Effector memory CD4-positive, alpha-beta T cell (primary cell): ENCODE measurements at regions not wholly inside any gene's neighbourhood (a gene's known extent, or its start where the extent isn't known, plus 50 kb on each side); places are given as distances from the start of the nearest gene placed in this dataset.

Source experiments
- DNase-seq, 3 donors: peaks; one replicate each; pipeline ENCODE4 v3.0.0-alpha.2; 2020
- H3K27ac ChIP-seq: 2 replicates; pipeline ENCODE4 v1.7.0; 2013; ENCODE audit warnings: mild to moderate bottlenecking, low read length, moderate library complexity; ENCODE audit not compliant: insufficient read depth, poor library complexity, severe bottlenecking
- H3K27me3 ChIP-seq: replicated peaks from 2 replicates; pipeline ENCODE4 v1.7.0; 2013; ENCODE audit warnings: mild to moderate bottlenecking, low read length; ENCODE audit not compliant: insufficient read depth, control insufficient read depth, poor library complexity, severe bottlenecking
- H3K36me3 ChIP-seq: 2 replicates; pipeline ENCODE4 v1.7.0; 2013; ENCODE audit warnings: mild to moderate bottlenecking, low read length, moderate library complexity; ENCODE audit not compliant: control insufficient read depth, insufficient read depth
- H3K4me1 ChIP-seq: 2 replicates; pipeline ENCODE4 v1.7.0; 2013; ENCODE audit warnings: low read length, mild to moderate bottlenecking; ENCODE audit not compliant: control insufficient read depth, insufficient read depth, poor library complexity, severe bottlenecking
- H3K4me3 ChIP-seq: 2 replicates; pipeline ENCODE4 v1.7.0; 2013; ENCODE audit warnings: low read length, low read depth, mild to moderate bottlenecking; ENCODE audit not compliant: insufficient read depth, poor library complexity, severe bottlenecking
- H3K9me3 ChIP-seq: 2 replicates; pipeline ENCODE4 v1.7.0; 2013; ENCODE audit warnings: mild to moderate bottlenecking, low read length, moderate library complexity; ENCODE audit not compliant: control insufficient read depth

- no peaks in the 10 kb centered on the region for H3K36me3 ChIP-seq
- H3K27ac ChIP-seq, result no peak overlapping the region
- H3K4me1 ChIP-seq, result no peaks in the 10 kb centered on the region
- DNase-seq, result no peak
- H3K4me3 ChIP-seq, result no peak overlapping the region
- no peaks in the 10 kb centered on the region for H3K27me3 ChIP-seq
- no peaks in the 10 kb centered on the region for H3K9me3 ChIP-seq
These were observed 278.0 kb upstream of the SMC2 start for GRCh38 chr9:103816146-103816545.

- Histone ChIP-seq H3K9me3 (no peaks in the 10 kb centered on the region), H3K27me3 (no peaks in the 10 kb centered on the region), H3K4me1 (no peaks in the 10 kb centered on the region), H3K4me3 (no peak overlapping the region), H3K27ac (no peak overlapping the region), H3K36me3 (no peaks in the 10 kb centered on the region)
- no peak for DNase-seq
These were observed 274.2 kb upstream of the SMC2 start for GRCh38 chr9:103819936-103820335.

- no peaks in the 10 kb centered on the region for H3K9me3 ChIP-seq
- no peaks in the 10 kb centered on the region for H3K4me1 ChIP-seq
- no peak for DNase-seq
- H3K27ac ChIP-seq, result no peak overlapping the region
- no peaks in the 10 kb centered on the region for H3K36me3 ChIP-seq
- no peak overlapping the region for H3K4me3 ChIP-seq
- H3K27me3 ChIP-seq, result no peaks in the 10 kb centered on the region
These were observed 273.0 kb upstream of the SMC2 start for GRCh38 chr9:103821115-103821514.

- H3K27ac ChIP-seq, result no peak overlapping the region
These were observed 256.2 kb upstream of the SMC2 start for GRCh38 chr9:103837940-103838339.

GRCh38 chr9:103839197-103839596, 254.9 kb upstream of the SMC2 start:
- Histone ChIP-seq H3K27me3 (no peaks in the 10 kb centered on the region), H3K9me3 (no peaks in the 10 kb centered on the region), H3K36me3 (no peaks in the 10 kb centered on the region), H3K27ac (no peak overlapping the region), H3K4me3 (no peak overlapping the region), H3K4me1 (no peaks in the 10 kb centered on the region)
- no peak for DNase-seq

More at GRCh38 chr9:103837940-103838339, 256.2 kb upstream of the SMC2 start:
- H3K4me1 ChIP-seq, result no peaks in the 10 kb centered on the region
- no peaks in the 10 kb centered on the region for H3K9me3 ChIP-seq
- no peak for DNase-seq
- H3K36me3 ChIP-seq, result no peaks in the 10 kb centered on the region
- no peaks in the 10 kb centered on the region for H3K27me3 ChIP-seq
- H3K4me3 ChIP-seq, result no peak overlapping the region

- Histone ChIP-seq H3K4me3 (no peak overlapping the region), H3K4me1 (no peaks in the 10 kb centered on the region), H3K27me3 (no peaks in the 10 kb centered on the region), H3K36me3 (no peaks in the 10 kb centered on the region), H3K9me3 (no peaks in the 10 kb centered on the region), H3K27ac (no peak overlapping the region)
- no peak for DNase-seq
These were observed 226.2 kb upstream of the SMC2 start for GRCh38 chr9:103867886-103868285.

- Histone ChIP-seq H3K36me3 (no peaks in the 10 kb centered on the region), H3K27me3 (no peaks in the 10 kb centered on the region), H3K4me1 (no peaks in the 10 kb centered on the region), H3K27ac (no peak overlapping the region), H3K4me3 (no peak overlapping the region), H3K9me3 (no peaks in the 10 kb centered on the region)
- no peak for DNase-seq
These were observed 221.3 kb upstream of the SMC2 start for GRCh38 chr9:103872811-103873210.

GRCh38 chr9:103881419-103881818, 212.7 kb upstream of the SMC2 start:
- H3K36me3 ChIP-seq, result no peaks in the 10 kb centered on the region
- no peaks in the 10 kb centered on the region for H3K27me3 ChIP-seq
- no peak overlapping the region for H3K27ac ChIP-seq
- H3K4me1 ChIP-seq, result no peaks in the 10 kb centered on the region
- H3K4me3 ChIP-seq, result no peak overlapping the region
- H3K9me3 ChIP-seq, result no peaks in the 10 kb centered on the region
- no peak for DNase-seq

GRCh38 chr9:103889989-103890388, 204.1 kb upstream of the SMC2 start:
- Histone ChIP-seq H3K4me1 (no peaks in the 10 kb centered on the region), H3K4me3 (no peak overlapping the region), H3K27ac (no peak overlapping the region), H3K27me3 (no peaks in the 10 kb centered on the region), H3K36me3 (no peaks in the 10 kb centered on the region), H3K9me3 (no peaks in the 10 kb centered on the region)
- no peak for DNase-seq

GRCh38 chr9:103894184-103894583, 199.9 kb upstream of the SMC2 start:
- Histone ChIP-seq H3K9me3 (no peaks in the 10 kb centered on the region), H3K4me1 (no peaks in the 10 kb centered on the region), H3K27ac (no peak overlapping the region), H3K27me3 (no peaks in the 10 kb centered on the region), H3K4me3 (no peak overlapping the region), H3K36me3 (no peaks in the 10 kb centered on the region)
- DNase-seq, result no peak

- Histone ChIP-seq H3K36me3 (no peaks in the 10 kb centered on the region), H3K4me1 (no peaks in the 10 kb centered on the region), H3K27me3 (no peaks in the 10 kb centered on the region), H3K9me3 (no peaks in the 10 kb centered on the region), H3K4me3 (no peak overlapping the region), H3K27ac (no peak overlapping the region)
- no peak for DNase-seq
These were observed 195.6 kb upstream of the SMC2 start for GRCh38 chr9:103898550-103898949.
